ENCODE measurements at regions not wholly inside any gene's neighbourhood (a gene's known extent, or its start where the extent isn't known, plus 50 kb on each side); places are given as distances from the start of the nearest gene placed in this dataset.

DNA sequence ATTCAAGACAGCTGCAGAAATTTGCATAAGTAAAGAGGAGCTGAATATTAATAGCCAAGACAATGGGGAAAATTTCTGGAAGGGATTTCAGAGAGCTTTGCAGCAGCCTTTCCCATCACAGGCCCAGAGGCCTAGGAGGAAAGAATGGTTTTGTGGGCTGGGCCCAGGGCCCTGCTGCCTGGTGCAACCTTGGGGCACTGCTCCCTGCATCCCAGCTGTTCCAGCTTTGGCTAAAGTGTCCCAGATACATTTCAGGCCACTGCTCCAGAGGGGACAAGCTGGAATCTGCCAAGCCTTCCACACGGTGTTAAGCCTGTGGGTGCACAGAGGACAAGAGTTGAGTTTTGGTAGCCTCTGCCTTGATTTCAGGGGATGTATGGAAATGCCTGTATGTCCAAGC is 185.6 kb upstream of the SFRP2 start:
- no peak overlapping the region for H3K4me3 ChIP-seq (ENCODE audit: low read depth, low read length)
- H3K36me3 ChIP-seq: no peaks in the 10 kb centered on the region
- H3K27ac ChIP-seq: no peak overlapping the region
- no peaks in the 10 kb centered on the region for H3K27me3 ChIP-seq (ENCODE audit: insufficient read depth, low read depth, severe bottlenecking)
- H3K9me3 ChIP-seq (ENCODE audit: severe bottlenecking): peaks cover 21% of the 10 kb centered on the region
- TF ChIP-seq, protein P1, sequence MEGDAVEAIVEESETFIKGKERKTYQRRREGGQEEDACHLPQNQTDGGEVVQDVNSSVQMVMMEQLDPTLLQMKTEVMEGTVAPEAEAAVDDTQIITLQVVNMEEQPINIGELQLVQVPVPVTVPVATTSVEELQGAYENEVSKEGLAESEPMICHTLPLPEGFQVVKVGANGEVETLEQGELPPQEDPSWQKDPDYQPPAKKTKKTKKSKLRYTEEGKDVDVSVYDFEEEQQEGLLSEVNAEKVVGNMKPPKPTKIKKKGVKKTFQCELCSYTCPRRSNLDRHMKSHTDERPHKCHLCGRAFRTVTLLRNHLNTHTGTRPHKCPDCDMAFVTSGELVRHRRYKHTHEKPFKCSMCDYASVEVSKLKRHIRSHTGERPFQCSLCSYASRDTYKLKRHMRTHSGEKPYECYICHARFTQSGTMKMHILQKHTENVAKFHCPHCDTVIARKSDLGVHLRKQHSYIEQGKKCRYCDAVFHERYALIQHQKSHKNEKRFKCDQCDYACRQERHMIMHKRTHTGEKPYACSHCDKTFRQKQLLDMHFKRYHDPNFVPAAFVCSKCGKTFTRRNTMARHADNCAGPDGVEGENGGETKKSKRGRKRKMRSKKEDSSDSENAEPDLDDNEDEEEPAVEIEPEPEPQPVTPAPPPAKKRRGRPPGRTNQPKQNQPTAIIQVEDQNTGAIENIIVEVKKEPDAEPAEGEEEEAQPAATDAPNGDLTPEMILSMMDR (IDR thresholded peaks at IDR 0.05; ENCODE audit: low read depth, low read length): no peak
- no peak for DNase-seq

DNA sequence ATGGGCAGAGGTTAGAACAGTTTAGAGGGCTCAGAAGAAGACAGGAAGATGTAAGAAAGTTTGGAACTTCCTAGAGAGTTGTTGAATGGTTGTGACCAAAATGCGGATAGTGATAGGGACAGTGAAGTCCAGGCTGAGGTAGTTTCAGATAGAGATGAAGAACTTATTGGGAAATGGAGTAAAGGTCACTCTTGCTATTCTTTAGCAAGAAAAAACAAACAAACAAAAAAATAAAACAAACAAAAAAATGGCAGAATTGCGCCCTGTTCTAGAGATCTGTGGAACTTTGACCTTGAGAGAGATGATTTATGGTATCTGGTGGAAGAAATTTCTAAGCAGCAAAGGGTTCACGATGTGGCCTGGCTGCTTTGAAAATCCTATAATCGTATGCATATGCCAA is 185.1 kb upstream of the SFRP2 start:
- Histone ChIP-seq H3K27me3 (ENCODE audit: insufficient read depth, low read depth, severe bottlenecking) (no peaks in the 10 kb centered on the region), H3K36me3 (no peaks in the 10 kb centered on the region), H3K9me3 (ENCODE audit: severe bottlenecking) (peaks cover 21% of the 10 kb centered on the region), H3K4me3 (ENCODE audit: low read depth, low read length) (no peak overlapping the region), H3K27ac (no peak overlapping the region)
- TF ChIP-seq, protein P1 (IDR thresholded peaks at IDR 0.05; ENCODE audit: low read depth, low read length): no peak
- DNase-seq: no peak

DNA sequence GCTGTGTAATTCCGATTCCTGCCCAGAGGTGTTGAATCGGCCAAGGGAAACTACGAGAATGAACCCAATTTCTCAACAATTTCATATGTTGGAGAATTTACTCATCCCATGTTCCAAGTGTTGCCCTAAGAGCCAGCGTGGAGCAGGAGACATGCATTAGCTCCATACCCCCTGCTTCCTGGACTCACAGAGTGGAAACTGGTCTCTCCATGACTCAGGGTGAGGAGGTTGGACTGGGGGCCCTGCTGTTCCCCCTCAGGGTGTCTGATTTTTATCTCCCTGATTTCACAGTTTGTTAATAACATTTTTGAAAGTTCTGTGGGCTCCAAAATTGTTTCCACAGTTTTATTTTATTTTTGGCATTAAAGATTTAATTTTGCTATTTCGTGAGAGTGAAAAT is 183.0 kb upstream of the SFRP2 start:
- Histone ChIP-seq H3K4me3 (ENCODE audit: low read depth, low read length) (no peak overlapping the region), H3K27me3 (ENCODE audit: insufficient read depth, low read depth, severe bottlenecking) (no peaks in the 10 kb centered on the region), H3K36me3 (no peaks in the 10 kb centered on the region), H3K27ac (no peak overlapping the region), H3K9me3 (ENCODE audit: severe bottlenecking) (peaks cover 19% of the 10 kb centered on the region)
- TF ChIP-seq, protein P1 (IDR thresholded peaks at IDR 0.05; ENCODE audit: low read depth, low read length): no peak
- no peak for DNase-seq

DNA sequence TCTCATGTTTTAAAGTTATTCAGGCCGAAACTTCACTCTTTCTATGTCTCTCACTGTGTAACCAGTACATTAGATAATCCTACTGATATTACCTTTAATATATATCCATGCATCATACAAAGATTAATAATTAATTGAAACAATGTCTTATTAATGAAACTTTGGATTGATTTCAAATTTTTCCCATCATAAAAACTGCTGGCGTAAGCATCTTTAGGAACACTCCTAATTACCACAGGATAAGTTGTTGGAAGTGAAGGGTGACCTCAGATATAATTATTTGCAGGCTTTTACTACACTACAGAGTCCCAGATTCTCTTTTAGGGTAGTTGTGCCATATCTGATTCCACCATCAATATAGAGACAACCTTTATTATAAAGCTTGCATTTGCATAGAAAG is 181.3 kb upstream of the SFRP2 start:
- Histone ChIP-seq H3K4me3 (ENCODE audit: low read depth, low read length) (no peak overlapping the region), H3K27me3 (ENCODE audit: insufficient read depth, low read depth, severe bottlenecking) (no peaks in the 10 kb centered on the region), H3K27ac (no peak overlapping the region), H3K36me3 (no peaks in the 10 kb centered on the region), H3K9me3 (ENCODE audit: severe bottlenecking) (peaks cover 15% of the 10 kb centered on the region)
- DNase-seq: no peak
- TF ChIP-seq, protein P1 (IDR thresholded peaks at IDR 0.05; ENCODE audit: low read depth, low read length): no peak

DNA sequence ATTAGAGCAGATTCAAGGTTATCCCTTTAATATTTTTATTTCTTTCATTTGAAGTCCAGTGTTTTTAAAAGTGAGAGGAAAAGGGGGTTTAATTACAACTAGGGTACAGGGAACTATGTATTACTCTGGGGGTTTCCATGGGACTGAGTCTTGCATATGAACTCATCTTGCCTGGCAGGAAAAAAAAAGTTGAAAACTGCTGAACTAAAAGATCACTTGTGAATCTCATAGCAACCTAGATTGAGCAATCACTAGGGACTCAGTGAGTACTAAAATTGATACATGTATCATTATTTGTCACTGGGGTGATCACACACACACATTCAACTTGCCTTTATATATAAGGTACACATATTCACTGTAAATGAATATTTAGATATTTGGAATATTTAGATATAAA is 180.7 kb upstream of the SFRP2 start:
- Histone ChIP-seq H3K36me3 (no peaks in the 10 kb centered on the region), H3K27ac (no peak overlapping the region), H3K4me3 (ENCODE audit: low read depth, low read length) (no peak overlapping the region), H3K27me3 (ENCODE audit: insufficient read depth, low read depth, severe bottlenecking) (no peaks in the 10 kb centered on the region), H3K9me3 (ENCODE audit: severe bottlenecking) (peaks cover 9% of the 10 kb centered on the region)
- no peak for DNase-seq
- TF ChIP-seq, protein P1 (IDR thresholded peaks at IDR 0.05; ENCODE audit: low read depth, low read length): no peak

DNA sequence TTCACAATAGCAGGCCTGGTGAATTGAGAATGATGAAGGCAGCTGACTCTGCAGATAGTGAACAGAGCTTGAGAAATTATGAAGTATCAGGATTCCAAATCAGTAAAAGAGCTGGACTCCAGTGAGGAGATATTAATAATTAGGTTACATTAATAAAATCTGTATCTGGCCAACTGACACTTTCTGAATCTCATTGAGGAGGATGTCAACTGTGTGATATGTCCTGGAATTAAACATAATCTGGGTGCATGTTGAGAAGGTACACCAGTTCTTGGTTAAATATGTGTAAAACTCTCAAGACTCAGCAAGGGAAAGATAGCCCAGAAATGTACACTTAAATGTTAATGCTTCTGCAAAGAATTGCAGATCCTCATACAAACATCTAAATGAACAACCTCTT is 177.8 kb upstream of the SFRP2 start:
- H3K27me3 ChIP-seq (ENCODE audit: insufficient read depth, low read depth, severe bottlenecking): no peaks in the 10 kb centered on the region
- no peak for DNase-seq

More for the DNA sequence above, 177.8 kb upstream of the SFRP2 start:
- TF ChIP-seq, protein P1 (IDR thresholded peaks at IDR 0.05; ENCODE audit: low read depth, low read length): no peak
- Histone ChIP-seq H3K36me3 (no peaks in the 10 kb centered on the region), H3K9me3 (ENCODE audit: severe bottlenecking) (no peaks in the 10 kb centered on the region), H3K27ac (no peak overlapping the region), H3K4me3 (ENCODE audit: low read depth, low read length) (no peak overlapping the region)

Data from WERI-Rb-1 (cell line).